Heart left ventricle (tissue), 13 donors: ENCODE measurements at regions not wholly inside any gene's neighbourhood (a gene's known extent, or its start where the extent isn't known, plus 50 kb on each side); places are given as distances from the start of the nearest gene placed in this dataset.

ENCODE experiments used
- CTCF ChIP-seq, 12 donors: fragments of 200-600 bp; sonication (generic) in 4 of 12; IDR thresholded peaks; one replicate each; pipeline versions ENCODE4 v1.5.0 to v1.8.0; 2018 to 2022; ENCODE audit warnings: antibody characterized with exemption in 12 of 12, mild to moderate bottlenecking in 5 of 12
- POLR2A ChIP-seq, 2 donors: fragments of 450-650 bp; IDR thresholded peaks; one replicate each; pipeline ENCODE4 v1.6.1; 2017; ENCODE audit warnings: antibody characterized with exemption in 2 of 2, mild to moderate bottlenecking in 2 of 2, moderate library complexity in 2 of 2
- donor health status: ischemic (EF 13 %, LVEDD 7.1; RV severe dilation, severe dysfunction).
- donor health status: DM: no; HTN: yes; CAD: no.
- donor health status: DM: no; HTN: no; CAD: no.
- donor health status: ischemic (EF 25% LVEDD 6.9; RV normal size, moderate dysfunction).
- donor health status: ischemic (EF 25% LVEDD 5.7; RV mildly dilated, moderate dysfunction).
- donor health status: ischemic (EF 35%, LVEDD 5.7; RV mildly dilated, moderate dysfunction).
- donor health status: nonischemic (EF 11% LVEDD 7.7; RV severe dilation, severe dysfunction).
- donor health status: DM: yes; HTN: yes; CAD: no.
- donor health status: PGD.
- donor health status: ischemic (EF 29% LVEDD 5.4; RV normal size, mild dysfunction).
- donor health status: nonischemic (EF 23%, LVEDD 6.1; RV moderate dilation, normal function).

- TF ChIP-seq CTCF (IDR thresholded peaks at IDR 0.05) (no peak), POLR2A (IDR thresholded peaks at IDR 0.05) (no peak)
Measured at GRCh38 chr1:61618193-61618592, 106.7 kb downstream of the TM2D1 start.
